Sigmoid colon (tissue), 6 donors: ENCODE measurements at regions not wholly inside any gene's neighbourhood (a gene's known extent, or its start where the extent isn't known, plus 50 kb on each side); places are given as distances from the start of the nearest gene placed in this dataset.
"Not testable (repeated sequence)": the region's sequence is repeated elsewhere in the genome, so short reads cannot be mapped to it uniquely, and the experiment has no call there.

ENCODE experiments used
- DNase-seq: peaks from one replicate; pipeline ENCODE4 v3.0.0-alpha.2; 2019
- H3K27ac ChIP-seq, 4 donors: fragments of 200-600 bp; sonication (generic); one replicate each; pipeline ENCODE4 v1.5.1; 2016 to 2019; ENCODE audit warnings: mild to moderate bottlenecking in 1 of 4
- H3K27me3 ChIP-seq, 3 donors: fragments of 200-600 bp; sonication (generic); one replicate each; pipeline ENCODE4 v1.5.1; 2019; ENCODE audit warnings: mild to moderate bottlenecking in 1 of 3
- H3K36me3 ChIP-seq, 4 donors: fragments of 200-600 bp; sonication (generic); one replicate each; pipeline ENCODE4 v1.5.1; 2016 to 2019
- H3K4me1 ChIP-seq, 4 donors: fragments of 200-600 bp; sonication (generic); one replicate each; pipeline ENCODE4 v1.5.1; 2017 to 2019
- H3K4me3 ChIP-seq, 4 donors: fragments of 200-600 bp; sonication (generic); one replicate each; pipeline ENCODE4 v1.5.1; 2017 to 2019; ENCODE audit warnings: mild to moderate bottlenecking in 2 of 4, moderate library complexity in 1 of 4
- H3K9me3 ChIP-seq, 4 donors: fragments of 200-600 bp in 3 of 4; sonication (generic) in 3 of 4; one replicate each; pipeline versions ENCODE4 v1.5.1 to v1.6.1; 2013 to 2019
- CTCF ChIP-seq, 4 experiments: fragments of 450-650 bp in 3 of 4; fragments of 200-600 bp in 1 of 4; IDR thresholded peaks; one replicate each; pipeline ENCODE4 v1.5.1; 2016 to 2019; ENCODE audit warnings: antibody characterized with exemption in 4 of 4, mild to moderate bottlenecking in 3 of 4, moderate library complexity in 2 of 4
- EP300 ChIP-seq, 4 donors: sonication (generic); formaldehyde crosslinking; IDR thresholded peaks; one replicate each; pipeline ENCODE4 v1.6.1; 2017; ENCODE audit warnings: antibody characterized with exemption in 4 of 4
- POLR2A ChIP-seq, 2 donors: fragments of 450-650 bp; IDR thresholded peaks; one replicate each; pipeline ENCODE4 v1.6.1; 2016; ENCODE audit warnings: antibody characterized with exemption in 2 of 2, mild to moderate bottlenecking in 2 of 2, moderate library complexity in 2 of 2
- POLR2AphosphoS5 ChIP-seq, 4 donors: sonication (generic); formaldehyde crosslinking; IDR thresholded peaks; one replicate each; pipeline ENCODE4 v1.6.1; 2017; ENCODE audit warnings: antibody characterized with exemption in 4 of 4
- WGBS, 2 donors: extraction: QIAGEN DNeasy Blood & Tissue Kit; methylation state at CpG; one replicate each; pipeline ENCODE4 v1.1.7; 2013; 5-methylcytosine and 5-hydroxymethylcytosine counted together
- intact Hi-C: fragments of 100-400 bp; cut with DNase I; formaldehyde crosslinking; loops from one replicate; pipeline ENCODE4 v1.15.1; 2023
- donor health status: healthy with polysubstance abuse.
- donor health status: healthy.

GRCh38 chr12:23132357-23132756, 507.4 kb downstream of the ETNK1 start:
- Histone ChIP-seq H3K4me3 (no peak overlapping the region), H3K36me3 (no peaks in the 10 kb centered on the region), H3K27me3 (no peaks in the 10 kb centered on the region), H3K9me3 (no peaks in the 10 kb centered on the region), H3K4me1 (no peaks in the 10 kb centered on the region), H3K27ac (no peak overlapping the region)
- 95 to 97% methylated on average over 1 of the region's 1 CpG for WGBS, 2 donors
- TF ChIP-seq EP300 (IDR thresholded peaks at IDR 0.05) = no peak
- TF ChIP-seq POLR2AphosphoS5 (IDR thresholded peaks at IDR 0.05) = no peak
- no peak for TF ChIP-seq POLR2A (IDR thresholded peaks at IDR 0.05)
- no peak for TF ChIP-seq CTCF (IDR thresholded peaks at IDR 0.05)
- DNase-seq = no peak
- intact Hi-C loops = no loop called here

- no peak for DNase-seq
- Histone ChIP-seq H3K27ac (no peak overlapping the region), H3K4me1 (no peaks in the 10 kb centered on the region), H3K4me3 (no peak overlapping the region), H3K9me3 (no peaks in the 10 kb centered on the region), H3K27me3 (no peaks in the 10 kb centered on the region), H3K36me3 (no peaks in the 10 kb centered on the region)
- intact Hi-C loops = no loop called here
- TF ChIP-seq CTCF (IDR thresholded peaks at IDR 0.05) (no peak), POLR2A (IDR thresholded peaks at IDR 0.05) (no peak), EP300 (IDR thresholded peaks at IDR 0.05) (no peak), POLR2AphosphoS5 (IDR thresholded peaks at IDR 0.05) (no peak)
- 73 to 82% methylated on average over 1 of the region's 1 CpG for WGBS, 2 donors
These were observed 508.5 kb downstream of the ETNK1 start for GRCh38 chr12:23133471-23133870.

- Histone ChIP-seq H3K4me1 (no peaks in the 10 kb centered on the region), H3K9me3 (no peaks in the 10 kb centered on the region), H3K27ac (no peak overlapping the region), H3K4me3 (no peak overlapping the region), H3K27me3 (no peaks in the 10 kb centered on the region), H3K36me3 (no peaks in the 10 kb centered on the region)
- intact Hi-C loops = no loop called here
- TF ChIP-seq POLR2AphosphoS5 (IDR thresholded peaks at IDR 0.05) = no peak
- TF ChIP-seq CTCF (IDR thresholded peaks at IDR 0.05) = no peak
- TF ChIP-seq POLR2A (IDR thresholded peaks at IDR 0.05) = no peak
- TF ChIP-seq EP300 (IDR thresholded peaks at IDR 0.05) = no peak
- 55 to 83% methylated on average over 4 of the region's 4 CpGs for WGBS, 2 donors
- no peak for DNase-seq
These were observed 514.1 kb downstream of the ETNK1 start for GRCh38 chr12:23139026-23139425.

- Histone ChIP-seq H3K4me3 (no peak overlapping the region), H3K27me3 (no peaks in the 10 kb centered on the region), H3K27ac (no peak overlapping the region), H3K4me1 (no peaks in the 10 kb centered on the region), H3K36me3 (no peaks in the 10 kb centered on the region), H3K9me3 (peaks cover 0 to 3% (median 0%) of the 10 kb centered on the region in 4 donors)
- TF ChIP-seq POLR2AphosphoS5 (IDR thresholded peaks at IDR 0.05) = no peak
- no peak for TF ChIP-seq CTCF (IDR thresholded peaks at IDR 0.05)
- no peak for TF ChIP-seq POLR2A (IDR thresholded peaks at IDR 0.05)
- no peak for TF ChIP-seq EP300 (IDR thresholded peaks at IDR 0.05)
- no peak for DNase-seq
- intact Hi-C loops = no loop called here
These were observed 515.7 kb downstream of the ETNK1 start for GRCh38 chr12:23140710-23141109.

DNA sequence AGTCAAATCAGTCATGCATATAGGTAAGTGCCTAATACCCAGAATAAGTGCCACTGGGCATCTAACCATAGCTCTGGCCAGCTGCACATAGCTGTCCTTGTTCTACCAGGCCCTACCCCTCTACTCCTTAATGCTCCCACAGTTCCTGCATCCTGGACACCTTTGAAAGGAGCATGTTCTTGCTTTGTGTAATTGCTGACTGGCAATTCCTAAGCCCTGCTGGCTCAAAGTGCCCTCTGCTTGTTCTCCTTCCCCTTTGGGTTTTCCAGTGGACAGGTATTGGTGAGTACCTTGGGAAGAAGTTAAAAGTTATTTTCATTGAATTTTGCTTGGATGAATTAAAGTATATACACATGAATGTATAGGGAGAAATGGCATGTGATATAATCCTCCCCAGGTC, 516.4 kb downstream of the ETNK1 start:
- no peaks in the 10 kb centered on the region for H3K27me3 ChIP-seq
- H3K27ac ChIP-seq = no peak overlapping the region
- peaks cover 0 to 3% (median 0%) of the 10 kb centered on the region in 4 donors for H3K9me3 ChIP-seq
- H3K36me3 ChIP-seq = no peaks in the 10 kb centered on the region
- TF ChIP-seq POLR2AphosphoS5 (IDR thresholded peaks at IDR 0.05) (no peak), POLR2A (IDR thresholded peaks at IDR 0.05) (no peak), CTCF (IDR thresholded peaks at IDR 0.05) (no peak), EP300 (IDR thresholded peaks at IDR 0.05) (no peak)
- intact Hi-C loops = no loop called here
- DNase-seq = no peak
- H3K4me1 ChIP-seq = no peaks in the 10 kb centered on the region
- H3K4me3 ChIP-seq = no peak overlapping the region

DNA sequence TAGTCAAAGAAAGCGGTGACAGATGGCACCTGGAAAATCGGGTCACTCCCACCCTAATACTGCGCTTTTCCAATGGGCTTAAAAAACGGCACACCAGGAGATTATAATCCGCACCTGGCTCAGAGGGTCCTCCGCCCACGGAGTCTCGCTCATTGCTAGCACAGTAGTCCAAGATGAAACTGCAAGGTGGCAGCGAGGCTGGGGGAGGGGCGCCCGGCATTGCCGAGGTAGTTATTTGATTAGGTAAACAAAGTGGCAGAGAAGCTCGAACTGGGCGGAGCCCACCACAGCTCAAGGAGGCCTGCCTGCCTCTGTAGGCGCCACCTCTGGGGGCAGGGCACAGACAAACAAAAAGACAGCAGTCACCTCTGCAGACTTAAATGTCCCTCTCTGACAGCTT, 521.1 kb downstream of the ETNK1 start:
- WGBS, 2 donors = 89 to 93% methylated on average over 15 of the region's 15 CpGs
- H3K4me3 ChIP-seq, H3K9me3 ChIP-seq, intact Hi-C loops, H3K27ac ChIP-seq, H3K27me3 ChIP-seq, H3K36me3 ChIP-seq, DNase-seq, H3K4me1 ChIP-seq: not testable (repeated sequence)
